Caco-2 (cell line): ENCODE measurements at regions not wholly inside any gene's neighbourhood (a gene's known extent, or its start where the extent isn't known, plus 50 kb on each side); places are given as distances from the start of the nearest gene placed in this dataset.

Source experiments
- BruUV-seq: library from RNA; stranded (reverse); fragments of 400-500 nt; replicated peaks from 2 replicates; lab custom pipeline; 2021; lab: Mats Ljungman, UMichigan
- CTCF ChIA-PET: fragments of 300-600 bp; sonication (Branson Sonifier 250); formaldehyde crosslinking; loops from one replicate; lab custom pipeline; 2022; ENCODE audit warnings: antibody characterized with exemption; lab: Charles Lee
- POLR2A ChIA-PET: fragments of 300-600 bp; sonication (Branson Sonifier 250); formaldehyde crosslinking; loops from one replicate; lab custom pipeline; 2022; ENCODE audit warnings: antibody characterized with exemption; lab: Charles Lee
- DNase-seq, 2 experiments: peaks; one replicate each; pipeline versions ENCODE4 v3.0.0 to v3.0.0-alpha.2; 2020 to 2022
- H3K27me3 ChIP-seq: replicated peaks from 2 replicates; pipeline ENCODE4 v1.6.0; 2011; ENCODE audit warnings: low read length; ENCODE audit not compliant: control insufficient read depth, insufficient read depth
- H3K36me3 ChIP-seq: 2 replicates; pipeline ENCODE4 v1.5.1; 2011; ENCODE audit warnings: low read length; ENCODE audit not compliant: control insufficient read depth, insufficient read depth
- H3K4me1 ChIP-seq: fragments of 250-450 bp; sonication (Bioruptor Pico); 2 replicates; pipeline ENCODE4 v1.5.1; 2020; ENCODE audit warnings: mild to moderate bottlenecking
- H3K4me3 ChIP-seq: 2 replicates; pipeline ENCODE4 v1.5.1; 2011; ENCODE audit warnings: low read depth, mild to moderate bottlenecking, control low read depth, low read length
- H3K9me3 ChIP-seq: fragments of 250-450 bp; sonication (Bioruptor Pico); 2 replicates; pipeline ENCODE4 v1.5.1; 2020; ENCODE audit warnings: mild to moderate bottlenecking, moderate library complexity
- H3K27ac Mint-ChIP-seq: one replicate; pipeline ENCODE4 v1.8.0; 2022; ENCODE audit warnings: mixed read lengths; ENCODE audit not compliant: unreplicated experiment
- H3K27me3 Mint-ChIP-seq: one replicate; pipeline ENCODE4 v1.8.0; 2022; ENCODE audit warnings: mixed read lengths; ENCODE audit not compliant: insufficient read depth, unreplicated experiment
- H3K36me3 Mint-ChIP-seq: one replicate; pipeline ENCODE4 v1.8.0; 2022; ENCODE audit warnings: mild to moderate bottlenecking, mixed read lengths; ENCODE audit not compliant: insufficient read depth, unreplicated experiment
- H3K4me1 Mint-ChIP-seq: one replicate; pipeline ENCODE4 v1.8.0; 2022; ENCODE audit warnings: low read depth, mixed read lengths; ENCODE audit not compliant: unreplicated experiment
- H3K4me3 Mint-ChIP-seq: one replicate; pipeline ENCODE4 v1.8.0; 2022; ENCODE audit warnings: mild to moderate bottlenecking, moderate library complexity, mixed read lengths; ENCODE audit not compliant: unreplicated experiment
- H3K9me3 Mint-ChIP-seq: one replicate; pipeline ENCODE4 v1.8.0; 2022; ENCODE audit warnings: mixed read lengths; ENCODE audit not compliant: unreplicated experiment
- intact Hi-C: fragments of 100-400 bp; cut with micrococcal nuclease; formaldehyde crosslinking; loops from one replicate; pipeline ENCODE4 v1.10.0; 2022; ENCODE audit not compliant: unreplicated experiment
- TF ChIP-seq, protein P1 (sequence below), 2 experiments: fragments of 200-600 bp in 1 of 2; IDR thresholded peaks; 1 replicate in 1 of 2; 2 replicates in 1 of 2; pipeline versions ENCODE4 v1.5.1 to v1.8.0; 2011 to 2022; ENCODE audit warnings: antibody characterized with exemption in 1 of 2, control low read depth in 1 of 2, inconsistent platforms in 1 of 2, low read depth in 1 of 2, low read length in 1 of 2, mild to moderate bottlenecking in 1 of 2, moderate library complexity in 1 of 2; ENCODE audit not compliant: insufficient read depth in 1 of 2, severe bottlenecking in 1 of 2, unreplicated experiment in 1 of 2

DNA sequence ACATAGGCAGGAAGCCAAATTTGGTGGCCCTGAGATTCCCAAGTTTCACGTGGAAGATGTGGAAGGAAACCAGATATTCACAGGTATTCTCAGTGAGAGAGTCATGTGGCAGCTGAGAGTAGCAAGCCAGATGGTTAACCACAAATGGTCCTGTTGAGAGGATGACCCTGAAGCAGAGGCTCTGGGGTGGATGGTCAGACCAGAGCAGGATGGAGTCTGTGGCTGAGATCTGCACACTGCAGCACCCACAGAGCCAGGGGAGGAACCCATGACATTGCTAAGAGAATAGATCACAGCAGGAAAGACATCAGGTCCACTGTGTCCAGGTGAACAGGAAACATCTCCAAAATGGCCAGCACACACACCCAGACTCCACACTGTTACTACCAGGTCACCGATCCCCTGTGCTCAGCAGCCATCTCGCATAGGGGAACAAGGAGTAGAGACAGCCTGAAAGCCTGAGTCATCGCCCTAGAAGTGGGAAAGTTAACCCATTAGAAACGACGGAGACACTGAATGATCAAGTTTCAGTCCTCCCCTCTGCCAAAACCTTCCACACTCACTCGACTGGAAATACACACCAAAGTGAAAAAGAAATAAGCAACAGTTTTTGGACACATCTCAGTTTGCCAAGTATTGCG is 160.0 kb downstream of the RBM26 start:
- H3K27me3 ChIP-seq = no peaks in the 10 kb centered on the region; the same call in 1 of the 2 replicates
- DNase-seq = no peak
- H3K4me3 Mint-ChIP-seq = no peak overlapping the region
- H3K9me3 Mint-ChIP-seq = no peaks in the 10 kb centered on the region
- BruUV-seq = no TSS peak
- no peaks in the 10 kb centered on the region for H3K36me3 Mint-ChIP-seq
- no peak overlapping the region for H3K4me3 ChIP-seq
- H3K4me1 Mint-ChIP-seq = no peaks in the 10 kb centered on the region
- ChIA-PET POLR2A (no interaction called here), CTCF (no interaction called here)
- no peaks in the 10 kb centered on the region for H3K36me3 ChIP-seq
- H3K27me3 Mint-ChIP-seq = no peaks in the 10 kb centered on the region
- TF ChIP-seq, protein P1, sequence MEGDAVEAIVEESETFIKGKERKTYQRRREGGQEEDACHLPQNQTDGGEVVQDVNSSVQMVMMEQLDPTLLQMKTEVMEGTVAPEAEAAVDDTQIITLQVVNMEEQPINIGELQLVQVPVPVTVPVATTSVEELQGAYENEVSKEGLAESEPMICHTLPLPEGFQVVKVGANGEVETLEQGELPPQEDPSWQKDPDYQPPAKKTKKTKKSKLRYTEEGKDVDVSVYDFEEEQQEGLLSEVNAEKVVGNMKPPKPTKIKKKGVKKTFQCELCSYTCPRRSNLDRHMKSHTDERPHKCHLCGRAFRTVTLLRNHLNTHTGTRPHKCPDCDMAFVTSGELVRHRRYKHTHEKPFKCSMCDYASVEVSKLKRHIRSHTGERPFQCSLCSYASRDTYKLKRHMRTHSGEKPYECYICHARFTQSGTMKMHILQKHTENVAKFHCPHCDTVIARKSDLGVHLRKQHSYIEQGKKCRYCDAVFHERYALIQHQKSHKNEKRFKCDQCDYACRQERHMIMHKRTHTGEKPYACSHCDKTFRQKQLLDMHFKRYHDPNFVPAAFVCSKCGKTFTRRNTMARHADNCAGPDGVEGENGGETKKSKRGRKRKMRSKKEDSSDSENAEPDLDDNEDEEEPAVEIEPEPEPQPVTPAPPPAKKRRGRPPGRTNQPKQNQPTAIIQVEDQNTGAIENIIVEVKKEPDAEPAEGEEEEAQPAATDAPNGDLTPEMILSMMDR (IDR thresholded peaks at IDR 0.05; ENCODE audit: insufficient read depth in 1 of 2, low read depth in 1 of 2, low read length in 1 of 2, severe bottlenecking in 1 of 2, unreplicated experiment in 1 of 2) = no peak
- H3K27ac Mint-ChIP-seq = no peak overlapping the region
- no peaks in the 10 kb centered on the region for H3K9me3 ChIP-seq
- no peaks in the 10 kb centered on the region for H3K4me1 ChIP-seq
- intact Hi-C loops = no loop called here

DNA sequence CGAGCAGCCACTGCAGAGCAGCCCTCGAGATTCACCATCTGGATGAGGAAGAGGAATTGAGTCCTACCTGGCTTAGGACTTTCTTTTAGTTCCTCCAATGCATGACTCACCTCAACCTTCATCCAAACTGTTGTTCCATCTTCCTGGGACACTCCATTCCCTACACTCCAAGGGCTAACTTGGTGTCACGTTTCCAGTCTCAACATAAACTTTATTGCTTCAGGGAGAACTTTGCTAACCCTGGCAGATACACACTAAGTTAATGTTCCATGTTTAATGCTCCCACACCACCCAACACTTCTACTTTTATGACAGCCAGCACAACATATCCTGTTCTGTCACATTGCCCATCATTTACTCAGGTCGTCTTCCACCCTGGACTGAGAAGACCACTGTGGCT is 164.4 kb downstream of the RBM26 start:
- no TSS peak for BruUV-seq
- no peaks in the 10 kb centered on the region for H3K4me1 ChIP-seq
- intact Hi-C loops = no loop called here
- CTCF ChIA-PET = no interaction called here
- POLR2A ChIA-PET = no interaction called here
- H3K27me3 ChIP-seq = no peaks in the 10 kb centered on the region; the same call in 1 of the 2 replicates
- H3K4me3 ChIP-seq = no peak overlapping the region
- DNase-seq = no peak
- TF ChIP-seq, protein P1 (IDR thresholded peaks at IDR 0.05; ENCODE audit: insufficient read depth in 1 of 2, low read depth in 1 of 2, low read length in 1 of 2, severe bottlenecking in 1 of 2, unreplicated experiment in 1 of 2) = no peak
- no peaks in the 10 kb centered on the region for H3K36me3 Mint-ChIP-seq
- no peaks in the 10 kb centered on the region for H3K9me3 Mint-ChIP-seq
- H3K4me1 Mint-ChIP-seq = no peaks in the 10 kb centered on the region
- no peaks in the 10 kb centered on the region for H3K36me3 ChIP-seq
- no peaks in the 10 kb centered on the region for H3K9me3 ChIP-seq
- no peak overlapping the region for H3K27ac Mint-ChIP-seq
- H3K4me3 Mint-ChIP-seq = no peak overlapping the region
- peaks cover 3% of the 10 kb centered on the region for H3K27me3 Mint-ChIP-seq

DNA sequence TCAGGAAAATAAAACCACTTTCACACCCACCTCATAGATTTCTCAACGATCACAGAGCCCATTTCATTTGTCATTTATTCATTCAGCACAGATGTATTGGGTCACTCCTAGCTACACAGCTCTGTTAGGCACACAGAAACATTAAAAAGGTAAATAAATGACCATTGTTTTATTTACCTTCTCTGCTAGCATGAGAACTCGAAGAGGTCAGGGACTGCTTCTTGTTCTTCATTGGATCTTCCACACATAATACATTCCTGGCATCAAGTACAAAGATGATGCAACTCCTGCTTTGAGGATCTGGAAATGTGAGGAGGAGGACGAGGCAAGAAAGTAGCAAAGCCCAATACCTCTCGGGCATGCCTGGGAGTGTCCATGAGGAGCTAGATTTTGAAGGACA is 168.1 kb downstream of the RBM26 start:
- no TSS peak for BruUV-seq
- CTCF ChIA-PET = no interaction called here
- H3K4me3 ChIP-seq = no peak overlapping the region
- POLR2A ChIA-PET = no interaction called here
- H3K36me3 ChIP-seq = no peaks in the 10 kb centered on the region
- H3K27me3 ChIP-seq = no peaks in the 10 kb centered on the region
- Mint-ChIP-seq H3K9me3 (no peaks in the 10 kb centered on the region), H3K27ac (no peak overlapping the region), H3K4me3 (no peak overlapping the region), H3K27me3 (peaks cover 6% of the 10 kb centered on the region), H3K4me1 (no peaks in the 10 kb centered on the region), H3K36me3 (no peaks in the 10 kb centered on the region)
- TF ChIP-seq, protein P1 (IDR thresholded peaks at IDR 0.05; ENCODE audit: insufficient read depth in 1 of 2, low read depth in 1 of 2, low read length in 1 of 2, severe bottlenecking in 1 of 2, unreplicated experiment in 1 of 2) = no peak
- no peaks in the 10 kb centered on the region for H3K4me1 ChIP-seq
- H3K9me3 ChIP-seq = no peaks in the 10 kb centered on the region
- intact Hi-C loops = no loop called here
- no peak for DNase-seq
